ENCODE measurements at regions not wholly inside any gene's neighbourhood (a gene's known extent, or its start where the extent isn't known, plus 50 kb on each side); places are given as distances from the start of the nearest gene placed in this dataset.

DNA sequence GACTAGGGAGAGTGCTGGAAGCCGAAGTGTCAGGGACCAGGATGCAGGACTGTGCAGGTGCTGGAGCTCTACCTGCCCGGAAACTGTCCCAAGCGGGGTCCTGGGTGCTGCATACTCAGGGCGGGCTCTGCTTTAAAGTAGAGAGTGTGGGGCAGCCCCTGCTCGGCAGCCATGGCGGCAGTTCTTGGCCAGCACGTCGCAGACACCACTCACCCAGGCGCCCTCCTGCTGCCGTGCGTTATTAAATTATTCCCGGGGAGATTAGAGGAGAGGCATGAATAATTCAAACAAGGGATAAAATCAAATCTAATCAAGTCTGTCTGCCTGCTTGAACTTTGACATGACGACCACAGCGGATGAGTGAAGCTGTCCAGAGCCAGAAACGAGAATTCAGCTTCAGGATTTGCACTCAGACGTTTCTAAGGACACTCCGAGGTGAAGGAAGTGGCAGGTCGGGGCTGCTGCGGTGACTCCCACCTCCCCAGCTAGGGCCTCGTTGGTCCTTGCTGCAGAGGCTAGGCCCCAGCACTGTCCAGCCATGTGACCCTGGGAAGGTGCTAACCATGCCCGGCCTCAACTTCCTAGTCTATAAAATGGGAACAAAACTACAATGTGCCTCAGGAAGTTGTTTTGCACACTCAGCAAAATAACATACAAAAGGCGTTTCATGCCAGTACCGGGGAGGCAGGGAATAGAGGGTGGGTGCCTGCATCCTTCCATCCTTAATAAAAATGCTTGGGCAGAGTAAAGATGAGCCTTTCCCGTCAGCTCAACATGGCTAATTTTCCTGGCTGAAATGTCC is 91.3 kb upstream of the ADAMTS2 start:
- TF ChIP-seq, protein P1, sequence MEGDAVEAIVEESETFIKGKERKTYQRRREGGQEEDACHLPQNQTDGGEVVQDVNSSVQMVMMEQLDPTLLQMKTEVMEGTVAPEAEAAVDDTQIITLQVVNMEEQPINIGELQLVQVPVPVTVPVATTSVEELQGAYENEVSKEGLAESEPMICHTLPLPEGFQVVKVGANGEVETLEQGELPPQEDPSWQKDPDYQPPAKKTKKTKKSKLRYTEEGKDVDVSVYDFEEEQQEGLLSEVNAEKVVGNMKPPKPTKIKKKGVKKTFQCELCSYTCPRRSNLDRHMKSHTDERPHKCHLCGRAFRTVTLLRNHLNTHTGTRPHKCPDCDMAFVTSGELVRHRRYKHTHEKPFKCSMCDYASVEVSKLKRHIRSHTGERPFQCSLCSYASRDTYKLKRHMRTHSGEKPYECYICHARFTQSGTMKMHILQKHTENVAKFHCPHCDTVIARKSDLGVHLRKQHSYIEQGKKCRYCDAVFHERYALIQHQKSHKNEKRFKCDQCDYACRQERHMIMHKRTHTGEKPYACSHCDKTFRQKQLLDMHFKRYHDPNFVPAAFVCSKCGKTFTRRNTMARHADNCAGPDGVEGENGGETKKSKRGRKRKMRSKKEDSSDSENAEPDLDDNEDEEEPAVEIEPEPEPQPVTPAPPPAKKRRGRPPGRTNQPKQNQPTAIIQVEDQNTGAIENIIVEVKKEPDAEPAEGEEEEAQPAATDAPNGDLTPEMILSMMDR (conservative IDR thresholded peaks at IDR 0.05), result no peak
- TF ChIP-seq EZH2 (IDR thresholded peaks at IDR 0.05; ENCODE audit: low read depth), result no peak
